IMR-90 (cell line): ENCODE measurements at regions not wholly inside any gene's neighbourhood (a gene's known extent, or its start where the extent isn't known, plus 50 kb on each side); places are given as distances from the start of the nearest gene placed in this dataset.

Experiments
- ATAC-seq: fragments of 200-7000 bp; cut with Tn5 transposase; 2 replicates; pipeline ENCODE4 v1.9.1; 2020; ENCODE audit warnings: low read depth, mild to moderate bottlenecking, moderate library complexity
- BruUV-seq: library from RNA; stranded (reverse); fragments of 400-500 nt; replicated peaks from 2 replicates; lab custom pipeline; 2021; lab: Mats Ljungman, UMichigan
- CTCF ChIA-PET: fragments of 300-600 bp; formaldehyde crosslinking; extraction: SDS; loops from one replicate; lab custom pipeline; 2021; ENCODE audit warnings: antibody characterized with exemption; lab: Yijun Ruan, JAX
- POLR2A ChIA-PET: fragments of 300-600 bp; sonication (Branson Sonifier 250); formaldehyde crosslinking; loops from one replicate; lab custom pipeline; 2022; ENCODE audit warnings: antibody characterized with exemption; ENCODE audit not compliant: unreplicated experiment; lab: Charles Lee
- DNase-seq: peaks from one replicate; pipeline ENCODE4 v3.0.0; 2013
- H2AFZ ChIP-seq: replicated peaks from 2 replicates; pipeline ENCODE3; 2013; ENCODE audit warnings: low read length, mild to moderate bottlenecking; ENCODE audit not compliant: poor library complexity
- H2AK5ac ChIP-seq: 2 replicates; pipeline ENCODE4 v1.6.1; 2013; ENCODE audit warnings: low read depth, low read length, inconsistent platforms
- H2AK9ac ChIP-seq: replicated peaks from 2 replicates; pipeline ENCODE3; 2013; ENCODE audit warnings: mild to moderate bottlenecking, low read depth, low read length, moderate library complexity; ENCODE audit not compliant: poor library complexity
- H2BK120ac ChIP-seq: 2 replicates; pipeline ENCODE4 v1.6.1; 2013; ENCODE audit warnings: low read depth, low read length, inconsistent platforms
- H2BK15ac ChIP-seq: 3 replicates; pipeline ENCODE4 v1.6.1; 2013; ENCODE audit warnings: low read depth, low read length, inconsistent platforms
- H2BK20ac ChIP-seq: 2 replicates; pipeline ENCODE4 v1.6.1; 2013; ENCODE audit warnings: low read depth, mild to moderate bottlenecking, inconsistent platforms, low read length, moderate library complexity
- H2BK5ac ChIP-seq: 2 replicates; pipeline ENCODE4 v1.6.1; 2013; ENCODE audit warnings: mild to moderate bottlenecking, low read depth, low read length, inconsistent platforms; ENCODE audit not compliant: poor library complexity, severe bottlenecking
- H3K14ac ChIP-seq: replicated peaks from 2 replicates; pipeline ENCODE4 v1.6.1; 2013; ENCODE audit warnings: low read depth, low read length, inconsistent platforms
- H3K18ac ChIP-seq: 2 replicates; pipeline ENCODE4 v1.6.1; 2013; ENCODE audit warnings: low read depth, low read length, control low read depth
- H3K23ac ChIP-seq: 2 replicates; pipeline ENCODE4 v1.6.1; 2013; ENCODE audit warnings: low read depth, low read length, inconsistent platforms
- H3K27ac ChIP-seq: 2 replicates; pipeline ENCODE4 v1.5.1; 2013; ENCODE audit warnings: mild to moderate bottlenecking, control low read depth, low read length; ENCODE audit not compliant: insufficient read depth
- H3K27me3 ChIP-seq: 2 replicates; pipeline ENCODE4 v1.6.1; 2013; ENCODE audit warnings: low read length; ENCODE audit not compliant: control insufficient read depth, insufficient read depth
- H3K36me3 ChIP-seq: 2 replicates; pipeline ENCODE4 v1.6.1; 2013; ENCODE audit warnings: low read length, mixed read lengths; ENCODE audit not compliant: control insufficient read depth, insufficient read depth
- H3K4ac ChIP-seq: 2 replicates; pipeline ENCODE4 v1.6.1; 2013; ENCODE audit warnings: low read depth, low read length, inconsistent platforms
- H3K4me1 ChIP-seq: 2 replicates; pipeline ENCODE4 v1.6.1; 2013; ENCODE audit warnings: low read length, mixed read lengths; ENCODE audit not compliant: control insufficient read depth, insufficient read depth
- H3K4me2 ChIP-seq: 2 replicates; pipeline ENCODE4 v1.6.1; 2013; ENCODE audit warnings: low read depth, mild to moderate bottlenecking, control low read depth, low read length, moderate library complexity
- H3K4me3 ChIP-seq: 2 replicates; pipeline ENCODE4 v1.5.1; 2013; ENCODE audit warnings: low read depth, mild to moderate bottlenecking, control low read depth, low read length, moderate library complexity; ENCODE audit not compliant: insufficient read depth
- H3K56ac ChIP-seq: 2 replicates; pipeline ENCODE4 v1.6.1; 2013; ENCODE audit warnings: low read length, inconsistent platforms; ENCODE audit not compliant: insufficient read depth; ENCODE audit errors: extremely low read depth
- H3K79me1 ChIP-seq, 2 experiments: 2 replicates each; pipeline ENCODE4 v1.6.1; 2013; ENCODE audit warnings: low read length in 2 of 2, inconsistent platforms in 1 of 2, low read depth in 1 of 2
- H3K9ac ChIP-seq: 2 replicates; pipeline ENCODE4 v1.6.1; 2013; ENCODE audit warnings: low read depth, low read length, control low read depth
- H3K9me1 ChIP-seq: 2 replicates; pipeline ENCODE4 v1.6.1; 2013; ENCODE audit warnings: low read length, inconsistent platforms; ENCODE audit not compliant: insufficient read depth
- H3K9me3 ChIP-seq: 2 replicates; pipeline ENCODE4 v1.6.1; 2013; ENCODE audit warnings: low read length; ENCODE audit not compliant: control insufficient read depth, insufficient read depth
- H4K20me1 ChIP-seq: 2 replicates; pipeline ENCODE4 v1.6.1; 2013; ENCODE audit warnings: low read length, inconsistent platforms; ENCODE audit not compliant: insufficient read depth
- H4K5ac ChIP-seq: 2 replicates; pipeline ENCODE4 v1.6.1; 2013; ENCODE audit warnings: mild to moderate bottlenecking, low read depth, low read length, control low read depth
- H4K8ac ChIP-seq, 2 experiments: 2 replicates each; pipeline ENCODE4 v1.6.1; 2013; ENCODE audit warnings: low read depth in 2 of 2, low read length in 2 of 2, control low read depth in 1 of 2, inconsistent platforms in 1 of 2
- H4K91ac ChIP-seq: 2 replicates; pipeline ENCODE4 v1.6.1; 2013; ENCODE audit warnings: low read depth, low read length, inconsistent platforms; ENCODE audit not compliant: insufficient read depth
- CEBPB ChIP-seq: IDR thresholded peaks from 2 replicates; pipeline ENCODE4 v1.6.1; 2012; ENCODE audit warnings: low read depth, low read length, improper control_type of control experiment
- FOS ChIP-seq: fragments of 150-350 bp; IDR thresholded peaks from 2 replicates; pipeline ENCODE4 v1.6.1; 2016; ENCODE audit warnings: low read depth, low read length
- RFX5 ChIP-seq: IDR thresholded peaks from 2 replicates; pipeline ENCODE4 v1.8.0; 2012; ENCODE audit warnings: low read depth, mild to moderate bottlenecking, low read length, moderate library complexity
- WGBS, 2 experiments: methylation state at CpG; one replicate each; pipeline versions ENCODE4 v1.1.5 to v1.1.7; 2013; ENCODE audit warnings: missing lambda C conversion rate in 2 of 2; ENCODE audit not compliant: insufficient read length in 1 of 2; ENCODE audit errors: extremely low coverage in 2 of 2; 5-methylcytosine and 5-hydroxymethylcytosine counted together
- dilution Hi-C: fragments of 300-500 bp; cut with HindIII; formaldehyde crosslinking; loops from one replicate; pipeline ENCODE4 v1.14.3; 2018; ENCODE audit warnings: low sequenced_read_pairs; ENCODE audit not compliant: unreplicated experiment
- in situ Hi-C: fragments of 300-500 bp; cut with MboI; formaldehyde crosslinking; loops from 3 replicates; pipeline ENCODE4 v1.14.3; 2019; ENCODE audit warnings: low sequenced_read_pairs, inconsistent platforms, mixed read lengths
- intact Hi-C: fragments of 100-400 bp; cut with micrococcal nuclease; formaldehyde crosslinking; loops from 2 replicates; pipeline ENCODE4 v1.10.0; 2022

DNA sequence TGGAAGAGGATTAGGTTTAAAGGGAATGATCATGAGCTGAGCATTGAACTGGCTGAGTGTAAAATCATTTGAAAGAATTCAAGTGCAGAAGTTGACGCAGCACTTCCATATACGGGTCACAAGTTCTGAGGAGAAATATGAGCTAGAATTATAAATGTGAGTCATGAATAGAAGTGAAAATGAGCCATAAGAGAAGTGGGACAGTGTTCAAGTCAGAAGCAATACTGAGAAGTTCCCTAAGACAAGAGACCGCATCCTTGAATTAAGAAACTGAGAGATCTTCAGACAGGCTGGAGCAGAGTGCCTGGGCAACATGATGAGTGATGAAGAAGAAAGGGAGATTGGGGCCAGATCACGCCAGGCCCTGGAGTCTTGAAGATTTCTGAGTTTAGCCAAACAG lies 209.7 kb downstream of the TBX18 start:
- H2AK9ac ChIP-seq = no peak overlapping the region
- WGBS, 2 experiments = 83% methylated on average over 3 of the region's 4 CpGs; no CpG with 5 or more reads in 1 of the 2 experiments
- no peak overlapping the region for H4K91ac ChIP-seq
- H2BK20ac ChIP-seq = no peak overlapping the region
- no peaks in the 10 kb centered on the region for H3K79me1 ChIP-seq
- no peak overlapping the region for H3K18ac ChIP-seq
- ChIA-PET POLR2A (no interaction called here), CTCF (no interaction called here)
- H2BK120ac ChIP-seq = no peak overlapping the region
- no peak overlapping the region for H3K14ac ChIP-seq
- H2BK15ac ChIP-seq = no peak overlapping the region
- H3K23ac ChIP-seq = no peak overlapping the region
- intact Hi-C loops (no loop called here), dilution Hi-C loops (no loop called here), in situ Hi-C loops (no loop called here)
- ATAC-seq = no peak
- no peaks in the 10 kb centered on the region for H3K9me1 ChIP-seq
- no peak overlapping the region for H2BK5ac ChIP-seq
- H3K4ac ChIP-seq = no peak overlapping the region
- no peak overlapping the region for H3K56ac ChIP-seq
- no peak overlapping the region for H3K9ac ChIP-seq
- no peaks in the 10 kb centered on the region for H3K27me3 ChIP-seq
- DNase-seq = no peak
- BruUV-seq = no TSS peak
- no peak overlapping the region for H4K8ac ChIP-seq
- no peaks in the 10 kb centered on the region for H3K9me3 ChIP-seq
- no peak overlapping the region for H3K27ac ChIP-seq
- H4K5ac ChIP-seq = no peak overlapping the region
- H3K4me1 ChIP-seq = no peaks in the 10 kb centered on the region
- no peak overlapping the region for H3K4me3 ChIP-seq
- no peaks in the 10 kb centered on the region for H4K20me1 ChIP-seq
- no peak overlapping the region for H3K4me2 ChIP-seq
- H3K36me3 ChIP-seq = no peaks in the 10 kb centered on the region
- H2AFZ ChIP-seq = no peak overlapping the region
- H2AK5ac ChIP-seq = no peak overlapping the region
- no peak for TF ChIP-seq RFX5
- TF ChIP-seq FOS = no peak
- TF ChIP-seq CEBPB = no peak
